ENCODE measurements at regions not wholly inside any gene's neighbourhood (a gene's known extent, or its start where the extent isn't known, plus 50 kb on each side); places are given as distances from the start of the nearest gene placed in this dataset.
A peak's percentile ranks its signal among the peaks of the same experiment; 100 is the strongest.

DNA sequence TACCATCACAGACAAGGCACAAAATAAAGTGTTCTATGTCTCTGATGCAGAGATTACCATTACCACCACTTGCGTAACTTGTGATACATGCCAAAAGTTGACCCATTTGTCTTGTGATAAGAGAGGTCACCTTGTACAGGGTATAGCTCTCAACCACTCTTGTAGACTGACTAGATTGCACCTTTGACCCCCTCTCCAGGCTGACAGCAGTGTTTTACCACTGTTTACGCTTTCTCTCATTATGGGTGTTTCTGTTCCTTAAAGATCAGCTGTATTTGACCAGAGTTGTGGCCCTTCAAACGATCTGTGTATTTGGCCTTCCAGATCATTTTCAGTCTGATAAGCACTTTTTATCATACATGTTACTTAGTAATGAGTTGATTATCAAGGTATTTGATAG lies 215.7 kb upstream of the HNMT start (continued):
- TF ChIP-seq MTA2 (IDR thresholded peaks at IDR 0.05; ENCODE audit: low read depth) (peak; percentile 58; the same call in 1 of the 2 replicates), MYB (IDR thresholded peaks at IDR 0.05; ENCODE audit: borderline replicate concordance, low read depth, low read length) (no peak), SPI1 (IDR thresholded peaks at IDR 0.05; ENCODE audit: borderline replicate concordance, insufficient read depth, low read depth, low read length) (no peak)

DNA sequence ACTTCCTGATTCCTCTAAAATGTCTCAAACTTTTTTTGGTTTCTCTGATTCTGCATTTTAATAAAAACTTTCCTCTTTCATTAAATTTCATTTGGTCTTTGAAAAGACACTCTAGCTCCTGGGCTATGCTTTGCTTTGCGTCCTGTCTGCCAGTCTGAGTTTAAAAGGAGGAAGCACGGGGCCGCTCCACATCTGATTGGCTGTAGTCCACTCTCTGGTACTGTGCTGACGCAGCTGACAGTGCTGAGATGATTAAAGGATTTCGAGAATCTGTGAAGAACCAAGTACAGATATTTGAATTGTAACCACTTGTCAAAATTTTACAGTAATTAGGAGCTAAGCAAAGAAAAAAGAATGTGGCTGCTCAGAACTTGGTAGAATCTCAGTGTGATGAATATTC lies 199.6 kb upstream of the HNMT start:
- TF ChIP-seq, protein P1, sequence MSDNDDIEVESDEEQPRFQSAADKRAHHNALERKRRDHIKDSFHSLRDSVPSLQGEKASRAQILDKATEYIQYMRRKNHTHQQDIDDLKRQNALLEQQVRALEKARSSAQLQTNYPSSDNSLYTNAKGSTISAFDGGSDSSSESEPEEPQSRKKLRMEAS (IDR thresholded peaks at IDR 0.05; ENCODE audit: low read depth, low read length): no peak
- TF ChIP-seq ZNF207 (IDR thresholded peaks at IDR 0.05; ENCODE audit: borderline replicate concordance) (no peak), SMAD5 (IDR thresholded peaks at IDR 0.05; ENCODE audit: low read depth) (no peak), CBFB (IDR thresholded peaks at IDR 0.05; ENCODE audit: low read depth) (no peak), BACH1 (IDR thresholded peaks at IDR 0.05; ENCODE audit: borderline replicate concordance) (no peak), CHD1 (IDR thresholded peaks at IDR 0.05; ENCODE audit: low read depth, low read length) (no peak)
- TF ChIP-seq, protein P2, sequence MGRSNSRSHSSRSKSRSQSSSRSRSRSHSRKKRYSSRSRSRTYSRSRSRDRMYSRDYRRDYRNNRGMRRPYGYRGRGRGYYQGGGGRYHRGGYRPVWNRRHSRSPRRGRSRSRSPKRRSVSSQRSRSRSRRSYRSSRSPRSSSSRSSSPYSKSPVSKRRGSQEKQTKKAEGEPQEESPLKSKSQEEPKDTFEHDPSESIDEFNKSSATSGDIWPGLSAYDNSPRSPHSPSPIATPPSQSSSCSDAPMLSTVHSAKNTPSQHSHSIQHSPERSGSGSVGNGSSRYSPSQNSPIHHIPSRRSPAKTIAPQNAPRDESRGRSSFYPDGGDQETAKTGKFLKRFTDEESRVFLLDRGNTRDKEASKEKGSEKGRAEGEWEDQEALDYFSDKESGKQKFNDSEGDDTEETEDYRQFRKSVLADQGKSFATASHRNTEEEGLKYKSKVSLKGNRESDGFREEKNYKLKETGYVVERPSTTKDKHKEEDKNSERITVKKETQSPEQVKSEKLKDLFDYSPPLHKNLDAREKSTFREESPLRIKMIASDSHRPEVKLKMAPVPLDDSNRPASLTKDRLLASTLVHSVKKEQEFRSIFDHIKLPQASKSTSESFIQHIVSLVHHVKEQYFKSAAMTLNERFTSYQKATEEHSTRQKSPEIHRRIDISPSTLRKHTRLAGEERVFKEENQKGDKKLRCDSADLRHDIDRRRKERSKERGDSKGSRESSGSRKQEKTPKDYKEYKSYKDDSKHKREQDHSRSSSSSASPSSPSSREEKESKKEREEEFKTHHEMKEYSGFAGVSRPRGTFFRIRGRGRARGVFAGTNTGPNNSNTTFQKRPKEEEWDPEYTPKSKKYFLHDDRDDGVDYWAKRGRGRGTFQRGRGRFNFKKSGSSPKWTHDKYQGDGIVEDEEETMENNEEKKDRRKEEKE (IDR thresholded peaks at IDR 0.05): no peak
- TF ChIP-seq, protein P3, sequence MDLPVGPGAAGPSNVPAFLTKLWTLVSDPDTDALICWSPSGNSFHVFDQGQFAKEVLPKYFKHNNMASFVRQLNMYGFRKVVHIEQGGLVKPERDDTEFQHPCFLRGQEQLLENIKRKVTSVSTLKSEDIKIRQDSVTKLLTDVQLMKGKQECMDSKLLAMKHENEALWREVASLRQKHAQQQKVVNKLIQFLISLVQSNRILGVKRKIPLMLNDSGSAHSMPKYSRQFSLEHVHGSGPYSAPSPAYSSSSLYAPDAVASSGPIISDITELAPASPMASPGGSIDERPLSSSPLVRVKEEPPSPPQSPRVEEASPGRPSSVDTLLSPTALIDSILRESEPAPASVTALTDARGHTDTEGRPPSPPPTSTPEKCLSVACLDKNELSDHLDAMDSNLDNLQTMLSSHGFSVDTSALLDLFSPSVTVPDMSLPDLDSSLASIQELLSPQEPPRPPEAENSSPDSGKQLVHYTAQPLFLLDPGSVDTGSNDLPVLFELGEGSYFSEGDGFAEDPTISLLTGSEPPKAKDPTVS (IDR thresholded peaks at IDR 0.05; ENCODE audit: low read depth, low read length): no peak
- BruUV-seq (replicated peaks): no TSS peak
- H3K4me3 ChIP-seq: no peak overlapping the region
- no peaks in the 10 kb centered on the region for H4K20me1 ChIP-seq (ENCODE audit: control insufficient read depth, insufficient read depth)
- H3K4me1 ChIP-seq (ENCODE audit: control insufficient read depth, insufficient read depth, low read length): no peaks in the 10 kb centered on the region
- FAIRE-seq (no peak), DNase-seq (ENCODE audit: low read depth, low spot score) (no peak), ATAC-seq (peak; percentile 41; the same call in 1 of the 3 replicates)
- SMC1A ChIA-PET (ENCODE audit: uncharacterized antibody, unreplicated experiment): interaction anchor here (1.0 to 1.5 kb wide), 3 partner anchors 14 to 73 kb away, joined by 3 read pairs; no protein-coding TSS in a partner anchor
- H3K4me2 ChIP-seq (ENCODE audit: control insufficient read depth, insufficient read depth): no peak overlapping the region
- RAD21 ChIA-PET (ENCODE audit: unreplicated experiment): interaction anchor here (0.9 kb wide), 1 partner anchor 13 kb away, joined by 3 read pairs; no protein-coding TSS in a partner anchor
- H2AFZ ChIP-seq (ENCODE audit: control insufficient read depth, low read depth, low read length): no peak overlapping the region
- POLR2A ChIA-PET: no interaction called here
- H3K9ac ChIP-seq (ENCODE audit: control insufficient read depth, insufficient read depth, low read length): no peak overlapping the region
- no peaks in the 10 kb centered on the region for H3K36me3 ChIP-seq (ENCODE audit: control insufficient read depth in 2 of 2, insufficient read depth in 2 of 2, low read length in 1 of 2)
- CTCF ChIA-PET: interaction anchor here (1.7 kb wide), 1 partner anchor 13 kb away, joined by 4 read pairs; no protein-coding TSS in a partner anchor
- no peak overlapping the region for H3K27ac ChIP-seq (ENCODE audit: control insufficient read depth, insufficient read depth)
- intact Hi-C loops (cut with micrococcal nuclease; ENCODE audit: unreplicated experiment): no loop called here
- H3K27me3 ChIP-seq (replicated peaks in 1 of 2; ENCODE audit: control insufficient read depth in 2 of 2, insufficient read depth in 2 of 2, low read length in 1 of 2): no peaks in the 10 kb centered on the region
- in situ Hi-C loops (cut with MboI): no loop called here
- no peaks in the 10 kb centered on the region for H3K9me3 ChIP-seq (replicated peaks; ENCODE audit: control insufficient read depth, insufficient read depth, low read length)
- H3K79me2 ChIP-seq (ENCODE audit: control insufficient read depth, insufficient read depth, low read length): no peaks in the 10 kb centered on the region
- WGBS (ENCODE audit: insufficient coverage, insufficient replicate concordance, low lambda C conversion rate, missing lambda C conversion rate): 36% methylated on average over 5 of the region's 5 CpGs
